ENCODE measurements at regions not wholly inside any gene's neighbourhood (a gene's known extent, or its start where the extent isn't known, plus 50 kb on each side); places are given as distances from the start of the nearest gene placed in this dataset.

- 93% methylated on average over 4 of the region's 4 CpGs for WGBS
- H3K36me3 ChIP-seq (ENCODE audit: insufficient read depth, low read length): no peaks in the 10 kb centered on the region
- H3K27ac ChIP-seq (ENCODE audit: low read depth, low read length): no peak overlapping the region
- H3K4me3 ChIP-seq (ENCODE audit: low read length): no peak overlapping the region
- H3K9me3 ChIP-seq (ENCODE audit: insufficient read depth, low read depth, low read length): no peaks in the 10 kb centered on the region
- no peak overlapping the region for H3K9ac ChIP-seq (ENCODE audit: low read depth, low read length)
- no peaks in the 10 kb centered on the region for H3K4me1 ChIP-seq (ENCODE audit: insufficient read depth, low read length)
- H3K27me3 ChIP-seq (ENCODE audit: insufficient read depth, low read length): no peaks in the 10 kb centered on the region
Measured at GRCh38 chr10:128339753-128340152, 213.5 kb upstream of the MKI67 start.

GRCh38 chr10:128345353-128345752, 219.1 kb upstream of the MKI67 start:
- no peak overlapping the region for H3K9ac ChIP-seq (ENCODE audit: low read depth, low read length)
- WGBS: 95% methylated on average over 2 of the region's 4 CpGs
- H3K36me3 ChIP-seq (ENCODE audit: insufficient read depth, low read length): no peaks in the 10 kb centered on the region
- no peaks in the 10 kb centered on the region for H3K27me3 ChIP-seq (ENCODE audit: insufficient read depth, low read length)
- no peaks in the 10 kb centered on the region for H3K9me3 ChIP-seq (ENCODE audit: insufficient read depth, low read depth, low read length)
- no peaks in the 10 kb centered on the region for H3K4me1 ChIP-seq (ENCODE audit: insufficient read depth, low read length)
- no peak overlapping the region for H3K27ac ChIP-seq (ENCODE audit: low read depth, low read length)
- H3K4me3 ChIP-seq (ENCODE audit: low read length): no peak overlapping the region

DNA sequence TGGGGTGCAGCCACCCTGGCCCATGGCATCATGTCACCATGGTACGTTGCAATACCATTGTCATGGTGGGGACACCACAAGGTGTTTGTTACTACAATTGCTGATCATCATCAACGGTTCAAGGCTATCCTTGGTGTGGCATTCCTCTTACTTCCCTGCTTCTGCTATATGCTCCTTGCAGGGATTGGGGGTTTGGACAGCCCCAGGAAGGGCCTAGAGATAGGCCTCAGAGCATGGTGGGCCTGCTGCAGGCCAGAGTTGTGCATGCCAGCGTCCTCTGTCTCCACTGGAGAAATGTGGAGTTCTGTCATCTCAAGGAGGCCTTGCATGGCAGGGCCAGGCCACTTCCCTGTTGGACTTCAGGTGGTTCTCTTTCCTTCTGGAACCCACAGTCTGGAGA, 234.6 kb upstream of the MKI67 start:
- H3K9ac ChIP-seq (ENCODE audit: low read depth, low read length): no peak overlapping the region

GRCh38 chr10:128361487-128361886, 235.3 kb upstream of the MKI67 start:
- Histone ChIP-seq H3K9ac (ENCODE audit: low read depth, low read length) (no peak overlapping the region), H3K27me3 (ENCODE audit: insufficient read depth, low read length) (no peaks in the 10 kb centered on the region), H3K36me3 (ENCODE audit: insufficient read depth, low read length) (no peaks in the 10 kb centered on the region), H3K27ac (ENCODE audit: low read depth, low read length) (no peak overlapping the region), H3K9me3 (ENCODE audit: insufficient read depth, low read depth, low read length) (no peaks in the 10 kb centered on the region), H3K4me1 (ENCODE audit: insufficient read depth, low read length) (no peaks in the 10 kb centered on the region), H3K4me3 (ENCODE audit: low read length) (no peak overlapping the region)
- WGBS: 97% methylated on average over 7 of the region's 7 CpGs

More for the DNA sequence above, 234.6 kb upstream of the MKI67 start:
- H3K4me3 ChIP-seq (ENCODE audit: low read length): no peak overlapping the region
- no peak overlapping the region for H3K27ac ChIP-seq (ENCODE audit: low read depth, low read length)
- H3K9me3 ChIP-seq (ENCODE audit: insufficient read depth, low read depth, low read length): no peaks in the 10 kb centered on the region
- H3K27me3 ChIP-seq (ENCODE audit: insufficient read depth, low read length): no peaks in the 10 kb centered on the region
- H3K4me1 ChIP-seq (ENCODE audit: insufficient read depth, low read length): no peaks in the 10 kb centered on the region
- H3K36me3 ChIP-seq (ENCODE audit: insufficient read depth, low read length): no peaks in the 10 kb centered on the region
- WGBS: 93% methylated on average over 3 of the region's 3 CpGs

GRCh38 chr10:128362514-128362913, 236.3 kb upstream of the MKI67 start:
- H3K9me3 ChIP-seq (ENCODE audit: insufficient read depth, low read depth, low read length): no peaks in the 10 kb centered on the region
- WGBS: 82% methylated on average over 4 of the region's 4 CpGs
- no peak overlapping the region for H3K9ac ChIP-seq (ENCODE audit: low read depth, low read length)
- H3K27ac ChIP-seq (ENCODE audit: low read depth, low read length): no peak overlapping the region
- H3K4me1 ChIP-seq (ENCODE audit: insufficient read depth, low read length): no peaks in the 10 kb centered on the region
- no peak overlapping the region for H3K4me3 ChIP-seq (ENCODE audit: low read length)
- no peaks in the 10 kb centered on the region for H3K27me3 ChIP-seq (ENCODE audit: insufficient read depth, low read length)
- no peaks in the 10 kb centered on the region for H3K36me3 ChIP-seq (ENCODE audit: insufficient read depth, low read length)

GRCh38 chr10:128364631-128365030, 238.4 kb upstream of the MKI67 start:
- Histone ChIP-seq H3K4me3 (ENCODE audit: low read length) (no peak overlapping the region), H3K9me3 (ENCODE audit: insufficient read depth, low read depth, low read length) (no peaks in the 10 kb centered on the region), H3K27me3 (ENCODE audit: insufficient read depth, low read length) (no peaks in the 10 kb centered on the region), H3K36me3 (ENCODE audit: insufficient read depth, low read length) (no peaks in the 10 kb centered on the region), H3K27ac (ENCODE audit: low read depth, low read length) (no peak overlapping the region), H3K4me1 (ENCODE audit: insufficient read depth, low read length) (no peaks in the 10 kb centered on the region), H3K9ac (ENCODE audit: low read depth, low read length) (no peak overlapping the region)
- 70% methylated on average over 3 of the region's 3 CpGs for WGBS

- no peak overlapping the region for H3K9ac ChIP-seq (ENCODE audit: low read depth, low read length)
- H3K4me3 ChIP-seq (ENCODE audit: low read length): no peak overlapping the region
- no peak overlapping the region for H3K27ac ChIP-seq (ENCODE audit: low read depth, low read length)
- 97% methylated on average over 17 of the region's 17 CpGs for WGBS
- no peaks in the 10 kb centered on the region for H3K9me3 ChIP-seq (ENCODE audit: insufficient read depth, low read depth, low read length)
- no peaks in the 10 kb centered on the region for H3K36me3 ChIP-seq (ENCODE audit: insufficient read depth, low read length)
- H3K27me3 ChIP-seq (ENCODE audit: insufficient read depth, low read length): no peaks in the 10 kb centered on the region
- H3K4me1 ChIP-seq (ENCODE audit: insufficient read depth, low read length): no peaks in the 10 kb centered on the region
Measured at GRCh38 chr10:128365156-128365725, 239.0 kb upstream of the MKI67 start.

DNA sequence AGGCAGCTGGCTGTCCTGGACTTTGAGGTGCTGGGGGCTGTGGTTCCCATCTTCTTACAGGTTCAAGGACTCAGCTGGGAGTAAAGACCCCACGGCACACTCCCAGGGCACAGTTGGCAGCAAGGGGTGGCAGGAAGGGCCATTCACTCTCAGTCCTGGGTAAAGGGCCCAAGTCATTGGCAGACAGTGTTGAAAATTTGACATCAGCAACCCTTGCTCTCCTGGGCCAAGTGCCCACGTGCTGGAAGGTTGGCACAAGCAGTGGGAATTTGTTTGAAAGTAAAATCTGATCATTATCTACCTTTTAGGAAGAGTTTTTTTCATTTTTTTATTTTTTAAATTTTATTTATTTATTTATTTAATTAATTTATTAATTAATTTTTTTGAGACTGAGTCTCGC, 241.6 kb upstream of the MKI67 start:
- Histone ChIP-seq H3K27ac (ENCODE audit: low read depth, low read length) (no peak overlapping the region), H3K36me3 (ENCODE audit: insufficient read depth, low read length) (no peaks in the 10 kb centered on the region), H3K9ac (ENCODE audit: low read depth, low read length) (no peak overlapping the region), H3K9me3 (ENCODE audit: insufficient read depth, low read depth, low read length) (no peaks in the 10 kb centered on the region), H3K4me3 (ENCODE audit: low read length) (no peak overlapping the region), H3K4me1 (ENCODE audit: insufficient read depth, low read length) (no peaks in the 10 kb centered on the region), H3K27me3 (ENCODE audit: insufficient read depth, low read length) (no peaks in the 10 kb centered on the region)
- WGBS: 86% methylated on average over 3 of the region's 3 CpGs

DNA sequence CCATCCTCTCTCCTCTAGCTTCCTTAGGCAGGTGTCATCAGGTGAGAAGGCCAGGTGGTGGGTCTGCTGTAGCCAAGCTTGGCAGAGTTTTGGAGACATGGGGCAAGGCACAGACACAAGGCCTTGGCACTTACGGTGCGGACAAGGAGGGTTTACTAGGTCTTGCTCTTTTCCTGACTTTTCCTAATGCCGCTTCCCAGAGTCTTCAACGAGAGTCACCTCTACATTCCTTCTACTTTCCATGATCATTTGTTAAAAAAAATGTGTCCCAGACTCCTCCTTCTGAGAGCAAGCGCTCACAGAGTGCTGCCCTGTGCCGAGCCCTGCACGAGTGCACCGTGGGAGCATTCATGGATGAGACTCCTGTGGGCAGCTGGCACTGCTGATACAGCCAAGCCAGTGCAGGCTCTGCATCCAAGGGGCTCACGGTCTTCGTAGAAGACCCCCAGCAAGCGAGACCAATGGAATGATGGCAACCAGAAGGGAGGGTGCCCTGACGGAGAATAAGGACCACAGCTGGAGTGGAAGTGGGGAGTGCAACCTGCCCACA, 243.0 kb upstream of the MKI67 start:
- 96% methylated on average over 12 of the region's 12 CpGs for WGBS
- Histone ChIP-seq H3K36me3 (ENCODE audit: insufficient read depth, low read length) (no peaks in the 10 kb centered on the region), H3K9ac (ENCODE audit: low read depth, low read length) (no peak overlapping the region)

DNA sequence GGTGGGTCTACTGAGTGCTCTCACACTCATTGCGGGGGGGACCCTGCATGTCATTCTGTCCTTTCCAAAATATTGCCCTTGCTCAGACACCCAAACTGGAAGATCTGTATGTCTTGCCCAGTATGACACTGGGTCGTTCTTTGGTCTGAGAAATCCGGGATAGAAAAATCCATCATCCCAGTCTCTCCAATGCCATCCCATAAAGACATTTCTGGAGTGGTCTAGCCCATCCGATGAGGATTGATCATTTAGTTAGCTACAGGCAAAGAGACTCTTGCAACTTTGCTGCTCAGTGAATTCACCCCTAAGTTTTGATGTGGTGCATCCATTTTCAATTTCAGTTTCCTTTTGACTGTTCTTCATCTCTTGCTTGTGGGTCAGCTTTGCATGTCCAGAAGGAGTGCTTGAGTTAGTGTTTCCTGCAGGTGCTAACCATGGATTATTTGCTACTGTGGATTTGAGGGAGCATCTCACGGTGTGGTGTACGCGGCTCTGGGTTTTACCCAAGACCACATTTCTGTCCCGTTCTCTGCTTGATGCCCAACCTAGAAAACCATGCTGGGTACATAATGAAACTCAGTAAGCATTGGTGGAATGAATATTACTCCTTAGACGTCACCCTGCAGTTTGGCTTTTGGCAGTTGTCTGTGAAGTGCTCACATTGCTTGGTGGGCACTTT, 247.0 kb upstream of the MKI67 start:
- Histone ChIP-seq H3K27me3 (ENCODE audit: insufficient read depth, low read length) (no peaks in the 10 kb centered on the region), H3K9me3 (ENCODE audit: insufficient read depth, low read depth, low read length) (no peaks in the 10 kb centered on the region), H3K27ac (ENCODE audit: low read depth, low read length) (no peak overlapping the region), H3K9ac (ENCODE audit: low read depth, low read length) (no peak overlapping the region), H3K4me3 (ENCODE audit: low read length) (no peak overlapping the region), H3K36me3 (ENCODE audit: insufficient read depth, low read length) (no peaks in the 10 kb centered on the region), H3K4me1 (ENCODE audit: insufficient read depth, low read length) (no peaks in the 10 kb centered on the region)
- WGBS: 94% methylated on average over 9 of the region's 9 CpGs

More for the DNA sequence above, 243.0 kb upstream of the MKI67 start:
- no peaks in the 10 kb centered on the region for H3K27me3 ChIP-seq (ENCODE audit: insufficient read depth, low read length)
- no peak overlapping the region for H3K27ac ChIP-seq (ENCODE audit: low read depth, low read length)
- H3K9me3 ChIP-seq (ENCODE audit: insufficient read depth, low read depth, low read length): no peaks in the 10 kb centered on the region
- no peaks in the 10 kb centered on the region for H3K4me1 ChIP-seq (ENCODE audit: insufficient read depth, low read length)
- no peak overlapping the region for H3K4me3 ChIP-seq (ENCODE audit: low read length)

DNA sequence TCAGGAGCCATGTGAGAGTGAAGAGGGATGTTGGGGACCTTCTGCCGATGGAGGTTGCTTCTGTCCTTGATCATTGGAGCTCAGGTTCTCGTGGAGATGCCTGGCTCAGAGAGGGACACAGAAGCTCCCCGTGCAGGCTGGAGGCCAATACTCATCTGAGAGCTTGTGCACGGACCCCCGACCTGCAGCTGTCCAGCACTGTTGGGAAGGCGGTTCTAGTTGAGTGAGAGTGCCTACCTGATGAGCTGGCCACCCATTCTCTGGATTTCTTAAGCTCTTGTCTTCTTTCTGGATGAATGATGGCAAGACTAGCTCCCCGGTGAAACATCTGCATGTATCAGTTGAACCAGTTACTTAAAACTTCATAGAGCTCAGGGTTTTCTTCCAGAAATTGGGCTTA, 247.6 kb upstream of the MKI67 start:
- Histone ChIP-seq H3K4me3 (ENCODE audit: low read length) (no peak overlapping the region), H3K4me1 (ENCODE audit: insufficient read depth, low read length) (no peaks in the 10 kb centered on the region), H3K36me3 (ENCODE audit: insufficient read depth, low read length) (no peaks in the 10 kb centered on the region), H3K27ac (ENCODE audit: low read depth, low read length) (no peak overlapping the region), H3K27me3 (ENCODE audit: insufficient read depth, low read length) (no peaks in the 10 kb centered on the region), H3K9me3 (ENCODE audit: insufficient read depth, low read depth, low read length) (no peaks in the 10 kb centered on the region), H3K9ac (ENCODE audit: low read depth, low read length) (no peak overlapping the region)
- 92% methylated on average over 7 of the region's 7 CpGs for WGBS
